ENCODE measurements at regions not wholly inside any gene's neighbourhood (a gene's known extent, or its start where the extent isn't known, plus 50 kb on each side); places are given as distances from the start of the nearest gene placed in this dataset.
"Not testable (repeated sequence)": the region's sequence is repeated elsewhere in the genome, so short reads cannot be mapped to it uniquely, and the experiment has no call there.

GRCh38 chr17:77841742-77842527, 116.6 kb upstream of the TNRC6C start:
- H3K27me3 Mint-ChIP-seq (ENCODE audit: low read depth, poor library complexity): peaks cover 8% of the 10 kb centered on the region
- no peaks in the 10 kb centered on the region for H3K36me3 Mint-ChIP-seq (ENCODE audit: low read depth)
- H3K27ac Mint-ChIP-seq: no peak overlapping the region
- no peak for DNase-seq
- TF ChIP-seq, protein P1, sequence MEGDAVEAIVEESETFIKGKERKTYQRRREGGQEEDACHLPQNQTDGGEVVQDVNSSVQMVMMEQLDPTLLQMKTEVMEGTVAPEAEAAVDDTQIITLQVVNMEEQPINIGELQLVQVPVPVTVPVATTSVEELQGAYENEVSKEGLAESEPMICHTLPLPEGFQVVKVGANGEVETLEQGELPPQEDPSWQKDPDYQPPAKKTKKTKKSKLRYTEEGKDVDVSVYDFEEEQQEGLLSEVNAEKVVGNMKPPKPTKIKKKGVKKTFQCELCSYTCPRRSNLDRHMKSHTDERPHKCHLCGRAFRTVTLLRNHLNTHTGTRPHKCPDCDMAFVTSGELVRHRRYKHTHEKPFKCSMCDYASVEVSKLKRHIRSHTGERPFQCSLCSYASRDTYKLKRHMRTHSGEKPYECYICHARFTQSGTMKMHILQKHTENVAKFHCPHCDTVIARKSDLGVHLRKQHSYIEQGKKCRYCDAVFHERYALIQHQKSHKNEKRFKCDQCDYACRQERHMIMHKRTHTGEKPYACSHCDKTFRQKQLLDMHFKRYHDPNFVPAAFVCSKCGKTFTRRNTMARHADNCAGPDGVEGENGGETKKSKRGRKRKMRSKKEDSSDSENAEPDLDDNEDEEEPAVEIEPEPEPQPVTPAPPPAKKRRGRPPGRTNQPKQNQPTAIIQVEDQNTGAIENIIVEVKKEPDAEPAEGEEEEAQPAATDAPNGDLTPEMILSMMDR (IDR thresholded peaks at IDR 0.05): no peak
- no peak overlapping the region for H3K4me3 Mint-ChIP-seq
- H3K4me1 Mint-ChIP-seq: peaks cover 16% of the 10 kb centered on the region
- no peaks in the 10 kb centered on the region for H3K9me3 Mint-ChIP-seq

- TF ChIP-seq, protein P1 (IDR thresholded peaks at IDR 0.05): no peak
- Mint-ChIP-seq H3K4me3 (no peak overlapping the region), H3K27ac (no peak overlapping the region), H3K36me3 (ENCODE audit: low read depth) (no peaks in the 10 kb centered on the region), H3K9me3 (no peaks in the 10 kb centered on the region), H3K4me1 (peaks cover 16% of the 10 kb centered on the region), H3K27me3 (ENCODE audit: low read depth, poor library complexity) (peaks cover 8% of the 10 kb centered on the region)
- DNase-seq: no peak
Measured at GRCh38 chr17:77842528-77843147, 115.9 kb upstream of the TNRC6C start.

DNA sequence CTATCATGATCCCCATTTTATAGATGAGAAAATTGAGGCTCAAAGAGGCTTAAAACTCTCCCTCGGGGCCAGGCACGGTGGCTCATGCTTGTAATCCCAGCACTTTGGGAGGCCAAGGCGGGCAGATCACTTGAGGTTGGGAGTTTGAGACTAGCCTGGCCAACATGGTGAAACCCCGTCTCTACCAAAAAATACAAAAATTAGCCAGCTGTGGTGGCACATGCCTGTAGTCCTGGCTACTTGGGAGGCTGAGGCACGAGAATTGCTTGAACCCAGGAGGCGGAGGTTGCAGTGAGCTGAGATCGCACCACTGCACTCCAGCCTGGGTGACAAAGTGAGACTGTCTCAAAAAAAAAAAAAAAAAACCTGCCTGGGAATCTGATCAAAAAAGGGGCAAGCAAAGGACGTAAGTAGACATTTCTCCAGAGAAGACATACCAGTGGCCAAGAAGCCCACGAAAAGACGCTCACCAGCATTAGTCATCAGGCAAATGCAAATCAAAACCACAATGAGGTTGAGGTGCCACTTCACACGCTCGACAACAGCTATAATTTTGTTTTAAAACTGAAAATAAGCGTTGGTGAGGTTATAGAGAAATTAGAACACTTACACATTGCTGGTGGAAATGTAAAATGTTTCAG, 115.1 kb upstream of the TNRC6C start:
- H3K27ac Mint-ChIP-seq; H3K4me3 Mint-ChIP-seq; H3K27me3 Mint-ChIP-seq (ENCODE audit: low read depth, poor library complexity); H3K9me3 Mint-ChIP-seq; DNase-seq; H3K36me3 Mint-ChIP-seq (ENCODE audit: low read depth): not testable (repeated sequence)
- peaks cover 16% of the 10 kb centered on the region for H3K4me1 Mint-ChIP-seq

DNA sequence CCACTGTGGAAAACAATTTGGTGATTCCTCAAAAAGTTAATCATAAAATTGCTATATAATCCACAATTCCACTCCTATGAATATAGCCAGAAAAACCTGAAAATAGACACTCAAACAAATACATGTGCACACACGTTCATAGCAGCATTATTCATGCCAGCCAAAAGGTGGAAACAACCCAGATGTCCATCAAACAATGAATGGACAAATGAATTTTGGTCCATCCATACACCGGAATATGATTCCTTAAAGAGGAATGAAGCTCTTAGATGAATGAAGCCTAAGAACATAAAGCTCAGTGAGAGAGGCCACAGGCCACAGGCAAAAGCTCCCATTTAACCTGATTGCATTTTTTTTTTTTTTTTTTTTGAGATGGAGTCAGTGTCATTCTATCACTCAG, 114.6 kb upstream of the TNRC6C start:
- TF ChIP-seq, protein P1 (IDR thresholded peaks at IDR 0.05): no peak
- no peak for DNase-seq

GRCh38 chr17:77844681-77845080, 113.8 kb upstream of the TNRC6C start:
- TF ChIP-seq, protein P1 (IDR thresholded peaks at IDR 0.05): no peak
- Mint-ChIP-seq H3K36me3 (ENCODE audit: low read depth) (no peaks in the 10 kb centered on the region), H3K4me3 (no peak overlapping the region), H3K27me3 (ENCODE audit: low read depth, poor library complexity) (peaks cover 3% of the 10 kb centered on the region), H3K4me1 (peaks cover 10% of the 10 kb centered on the region), H3K27ac (no peak overlapping the region), H3K9me3 (no peaks in the 10 kb centered on the region)
- DNase-seq: no peak

More for the DNA sequence above, 114.6 kb upstream of the TNRC6C start:
- Mint-ChIP-seq H3K36me3 (ENCODE audit: low read depth) (no peaks in the 10 kb centered on the region), H3K4me1 (peaks cover 16% of the 10 kb centered on the region), H3K9me3 (no peaks in the 10 kb centered on the region), H3K27me3 (ENCODE audit: low read depth, poor library complexity) (peaks cover 8% of the 10 kb centered on the region), H3K27ac (no peak overlapping the region), H3K4me3 (no peak overlapping the region)

DNA sequence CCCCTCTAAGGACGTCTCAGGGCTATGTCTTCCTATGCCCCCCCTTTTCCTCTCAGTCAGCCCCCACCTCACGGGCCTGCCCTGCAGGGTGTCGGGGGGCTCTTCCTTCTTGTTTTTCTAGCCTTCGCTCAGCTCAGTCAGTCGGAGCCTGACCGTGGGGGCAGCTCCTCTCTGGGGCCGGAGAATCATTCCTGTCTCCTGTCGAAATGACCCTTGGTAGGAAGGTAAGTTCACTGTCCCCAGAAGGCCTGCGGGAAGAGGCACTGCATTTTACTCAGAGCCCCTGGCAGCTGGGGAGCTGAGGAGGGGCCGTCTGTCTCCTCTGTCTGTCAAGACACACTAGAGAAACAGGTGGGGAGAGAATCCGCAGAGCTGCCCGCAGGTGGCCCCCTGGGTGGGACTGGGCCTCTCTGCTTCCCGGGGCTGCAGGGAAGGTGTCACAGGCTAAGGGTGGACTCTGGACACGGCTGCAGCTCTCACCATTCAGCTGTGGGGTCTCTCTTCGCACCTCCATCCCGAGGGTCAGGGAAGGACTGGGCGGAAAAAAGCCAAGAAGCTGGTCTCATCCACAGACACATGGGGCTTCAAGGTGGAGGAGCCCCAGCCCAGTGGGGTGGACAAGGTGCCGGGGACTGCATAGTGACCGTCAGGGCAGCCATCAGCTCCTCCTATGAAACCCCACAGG, 112.8 kb upstream of the TNRC6C start:
- no peaks in the 10 kb centered on the region for H3K9me3 Mint-ChIP-seq
- H3K4me3 Mint-ChIP-seq: no peak overlapping the region
- TF ChIP-seq, protein P1 (IDR thresholded peaks at IDR 0.05): no peak
- no peak for DNase-seq
- H3K27me3 Mint-ChIP-seq (ENCODE audit: low read depth, poor library complexity): peaks cover 3% of the 10 kb centered on the region
- peaks cover 7% of the 10 kb centered on the region for H3K4me1 Mint-ChIP-seq
- H3K36me3 Mint-ChIP-seq (ENCODE audit: low read depth): no peaks in the 10 kb centered on the region
- peak overlapping the region; percentile 44 for H3K27ac Mint-ChIP-seq
